Liver (tissue), 8 donors: ENCODE measurements at regions not wholly inside any gene's neighbourhood (a gene's known extent, or its start where the extent isn't known, plus 50 kb on each side); places are given as distances from the start of the nearest gene placed in this dataset.

Experiments
- DNase-seq: peaks from one replicate; pipeline ENCODE4 v3.0.0-alpha.2; 2017; ENCODE audit warnings: low spot score
- H3K27ac ChIP-seq, 2 donors: one replicate each; pipeline ENCODE4 v1.7.0; 2013; ENCODE audit warnings: inconsistent platforms in 2 of 2, low read length in 2 of 2, control low read depth in 1 of 2, low read depth in 1 of 2, mild to moderate bottlenecking in 1 of 2
- H3K27me3 ChIP-seq, 4 donors: one replicate each; pipeline versions ENCODE4 v1.6.1 to v1.7.0; 2013; ENCODE audit warnings: low read length in 3 of 4, inconsistent platforms in 1 of 4, mild to moderate bottlenecking in 1 of 4, moderate library complexity in 1 of 4; ENCODE audit not compliant: control insufficient read depth in 4 of 4, insufficient read depth in 4 of 4
- H3K36me3 ChIP-seq, 4 donors: one replicate each; pipeline versions ENCODE4 v1.6.1 to v1.7.0; 2013; ENCODE audit warnings: low read length in 3 of 4, mild to moderate bottlenecking in 3 of 4, low read depth in 1 of 4, moderate library complexity in 1 of 4; ENCODE audit not compliant: control insufficient read depth in 4 of 4, insufficient read depth in 3 of 4
- H3K4me1 ChIP-seq, 4 donors: one replicate each; pipeline versions ENCODE4 v1.6.1 to v1.7.0; 2013; ENCODE audit warnings: low read length in 3 of 4, mild to moderate bottlenecking in 3 of 4, moderate library complexity in 1 of 4; ENCODE audit not compliant: control insufficient read depth in 4 of 4, insufficient read depth in 4 of 4
- H3K4me3 ChIP-seq, 3 donors: one replicate each; pipeline versions ENCODE4 v1.6.1 to v1.7.0; 2013; ENCODE audit warnings: low read length in 3 of 3, control low read depth in 1 of 3, low read depth in 1 of 3, mild to moderate bottlenecking in 1 of 3
- H3K9ac ChIP-seq, 2 donors: one replicate each; pipeline ENCODE4 v1.7.0; 2013; ENCODE audit warnings: low read length in 2 of 2, mild to moderate bottlenecking in 2 of 2, moderate library complexity in 2 of 2, control low read depth in 1 of 2, low read depth in 1 of 2
- H3K9me3 ChIP-seq, 4 donors: one replicate each; pipeline versions ENCODE4 v1.6.1 to v1.7.0; 2013; ENCODE audit warnings: low read length in 3 of 4; ENCODE audit not compliant: control insufficient read depth in 4 of 4
- ATF3 ChIP-seq: IDR thresholded peaks from 2 replicates; pipeline ENCODE4 v1.6.1; 2016; ENCODE audit warnings: antibody characterized with exemption
- CTCF ChIP-seq: fragments of 150-350 bp; IDR thresholded peaks from 2 replicates; pipeline ENCODE4 v1.5.1; 2017; ENCODE audit warnings: improper control_type of control experiment, low read depth, low read length; ENCODE audit not compliant: missing input control
- EGR1 ChIP-seq, 2 donors: IDR thresholded peaks; 2 replicates each; pipeline ENCODE4 v1.6.1; 2016 to 2018; ENCODE audit warnings: antibody characterized with exemption in 2 of 2, low read depth in 2 of 2
- FOXA1 ChIP-seq: IDR thresholded peaks from 2 replicates; pipeline ENCODE4 v1.6.1; 2016; ENCODE audit warnings: antibody characterized with exemption
- FOXA2 ChIP-seq: IDR thresholded peaks from 2 replicates; pipeline ENCODE4 v1.6.1; 2016; ENCODE audit warnings: antibody characterized with exemption
- GABPA ChIP-seq, 2 donors: IDR thresholded peaks in 1 of 2; conservative IDR thresholded peaks in 1 of 2; 2 replicates each; pipeline ENCODE4 v1.6.1; 2016; ENCODE audit warnings: antibody characterized with exemption in 2 of 2, mild to moderate bottlenecking in 1 of 2, moderate library complexity in 1 of 2
- HNF4A ChIP-seq, 2 donors: conservative IDR thresholded peaks; 2 replicates each; pipeline ENCODE4 v1.6.1; 2016; ENCODE audit warnings: antibody characterized with exemption in 2 of 2, mild to moderate bottlenecking in 2 of 2
- HNF4G ChIP-seq: IDR thresholded peaks from 2 replicates; pipeline ENCODE4 v1.6.1; 2016; ENCODE audit warnings: antibody characterized with exemption
- JUND ChIP-seq, 2 donors: IDR thresholded peaks; 2 replicates each; pipeline ENCODE4 v1.6.1; 2016; ENCODE audit warnings: antibody characterized with exemption in 2 of 2
- MAX ChIP-seq: IDR thresholded peaks from 2 replicates; pipeline ENCODE4 v1.6.1; 2016; ENCODE audit warnings: antibody characterized with exemption
- NR2F2 ChIP-seq: IDR thresholded peaks from 2 replicates; pipeline ENCODE4 v1.6.1; 2016; ENCODE audit warnings: antibody characterized with exemption
- RAD21 ChIP-seq, 2 donors: IDR thresholded peaks; 2 replicates each; pipeline ENCODE4 v1.6.1; 2016; ENCODE audit warnings: antibody characterized with exemption in 2 of 2, mild to moderate bottlenecking in 2 of 2
- REST ChIP-seq: IDR thresholded peaks from 2 replicates; pipeline ENCODE4 v1.6.1; 2016; ENCODE audit warnings: antibody characterized with exemption, mild to moderate bottlenecking
- RXRA ChIP-seq, 2 donors: IDR thresholded peaks; 2 replicates each; pipeline ENCODE4 v1.6.1; 2017 to 2018; ENCODE audit warnings: antibody characterized with exemption in 2 of 2, mild to moderate bottlenecking in 1 of 2
- SP1 ChIP-seq: IDR thresholded peaks from 2 replicates; pipeline ENCODE4 v1.6.1; 2018; ENCODE audit warnings: antibody characterized with exemption, mild to moderate bottlenecking
- TAF1 ChIP-seq: conservative IDR thresholded peaks from 2 replicates; pipeline ENCODE4 v1.6.1; 2016; ENCODE audit warnings: antibody characterized with exemption, mild to moderate bottlenecking
- YY1 ChIP-seq: IDR thresholded peaks from 2 replicates; pipeline ENCODE4 v1.6.1; 2016; ENCODE audit warnings: antibody characterized with exemption, mild to moderate bottlenecking
- WGBS: extraction: QIAGEN DNeasy Blood & Tissue Kit; methylation state at CpG from one replicate; pipeline ENCODE4 v1.1.7; 2013; 5-methylcytosine and 5-hydroxymethylcytosine counted together
- TF ChIP-seq, protein P1 (sequence below): IDR thresholded peaks from 2 replicates; pipeline ENCODE4 v1.6.1; 2016; ENCODE audit warnings: antibody characterized with exemption
- donor health status: healthy.
- donor health status: healthy.
- donor health status: healthy.
- donor health status: healthy.
- donor health status: healthy.

GRCh38 chr9:80883826-80884579 is 805.3 kb downstream of the TLE1 start:
- Histone ChIP-seq H3K9ac (no peak overlapping the region), H3K27ac (no peak overlapping the region), H3K36me3 (no peaks in the 10 kb centered on the region), H3K27me3 (no peaks in the 10 kb centered on the region), H3K9me3 (no peaks in the 10 kb centered on the region), H3K4me1 (no peaks in the 10 kb centered on the region), H3K4me3 (no peak overlapping the region)
- no peak for DNase-seq
- 40% methylated on average over 5 of the region's 5 CpGs for WGBS
- TF ChIP-seq, protein P1, sequence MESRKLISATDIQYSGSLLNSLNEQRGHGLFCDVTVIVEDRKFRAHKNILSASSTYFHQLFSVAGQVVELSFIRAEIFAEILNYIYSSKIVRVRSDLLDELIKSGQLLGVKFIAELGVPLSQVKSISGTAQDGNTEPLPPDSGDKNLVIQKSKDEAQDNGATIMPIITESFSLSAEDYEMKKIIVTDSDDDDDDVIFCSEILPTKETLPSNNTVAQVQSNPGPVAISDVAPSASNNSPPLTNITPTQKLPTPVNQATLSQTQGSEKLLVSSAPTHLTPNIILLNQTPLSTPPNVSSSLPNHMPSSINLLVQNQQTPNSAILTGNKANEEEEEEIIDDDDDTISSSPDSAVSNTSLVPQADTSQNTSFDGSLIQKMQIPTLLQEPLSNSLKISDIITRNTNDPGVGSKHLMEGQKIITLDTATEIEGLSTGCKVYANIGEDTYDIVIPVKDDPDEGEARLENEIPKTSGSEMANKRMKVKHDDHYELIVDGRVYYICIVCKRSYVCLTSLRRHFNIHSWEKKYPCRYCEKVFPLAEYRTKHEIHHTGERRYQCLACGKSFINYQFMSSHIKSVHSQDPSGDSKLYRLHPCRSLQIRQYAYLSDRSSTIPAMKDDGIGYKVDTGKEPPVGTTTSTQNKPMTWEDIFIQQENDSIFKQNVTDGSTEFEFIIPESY: no peak
- TF ChIP-seq REST (no peak), TAF1 (no peak), YY1 (no peak), RAD21 (IDR thresholded peaks at IDR 0.05) (no peak), FOXA1 (no peak), CTCF (no peak), HNF4A (conservative IDR thresholded peaks at IDR 0.05) (no peak), RXRA (IDR thresholded peaks at IDR 0.05) (no peak), NR2F2 (no peak), ATF3 (no peak), JUND (IDR thresholded peaks at IDR 0.05) (no peak), EGR1 (IDR thresholded peaks at IDR 0.05; ENCODE audit: low read depth in 2 of 2) (no peak), SP1 (no peak), HNF4G (no peak), MAX (no peak), GABPA (IDR thresholded peaks at IDR 0.05 in 1 of 2, conservative IDR thresholded peaks at IDR 0.05 in 1 of 2) (no peak), FOXA2 (no peak)
